KMS-11 (cell line): ENCODE measurements at regions not wholly inside any gene's neighbourhood (a gene's known extent, or its start where the extent isn't known, plus 50 kb on each side); places are given as distances from the start of the nearest gene placed in this dataset.
"Not testable (repeated sequence)": the region's sequence is repeated elsewhere in the genome, so short reads cannot be mapped to it uniquely, and the experiment has no call there.

Experiments
- H2AFZ ChIP-seq: fragments of 200-600 bp; sonication (generic); 2 replicates; pipeline ENCODE4 v1.6.1; 2016; ENCODE audit warnings: antibody characterized with exemption, mixed run types, low read depth
- H3K27ac ChIP-seq: fragments of 200-600 bp; sonication (generic); 2 replicates; pipeline ENCODE4 v1.6.1; 2016; ENCODE audit warnings: mild to moderate bottlenecking, mixed run types
- H3K27me3 ChIP-seq: fragments of 200-600 bp; sonication (generic); 2 replicates; pipeline ENCODE4 v1.6.1; 2017; ENCODE audit warnings: mild to moderate bottlenecking, low read depth, mixed run types, moderate library complexity; ENCODE audit not compliant: insufficient read depth
- H3K36me3 ChIP-seq: fragments of 200-600 bp; sonication (generic); 2 replicates; pipeline ENCODE4 v1.6.1; 2017; ENCODE audit warnings: mild to moderate bottlenecking, mixed run types; ENCODE audit not compliant: insufficient read depth
- H3K4me1 ChIP-seq: fragments of 200-600 bp; sonication (generic); 2 replicates; pipeline ENCODE4 v1.6.1; 2016; ENCODE audit warnings: mild to moderate bottlenecking, low read depth, mixed run types; ENCODE audit not compliant: poor library complexity, severe bottlenecking
- H3K4me2 ChIP-seq: fragments of 200-600 bp; sonication (generic); 2 replicates; pipeline ENCODE4 v1.7.0; 2016; ENCODE audit warnings: mild to moderate bottlenecking, mixed run types
- H3K4me3 ChIP-seq: fragments of 200-600 bp; sonication (generic); IDR thresholded peaks from 2 replicates; pipeline ENCODE4 v1.6.1; 2017; ENCODE audit warnings: low read depth, low read length, mixed read lengths; ENCODE audit not compliant: insufficient read depth
- H3K79me2 ChIP-seq: fragments of 200-600 bp; sonication (generic); 2 replicates; pipeline ENCODE4 v1.6.1; 2016; ENCODE audit warnings: low read depth, mixed run types; ENCODE audit not compliant: insufficient read depth
- H3K9ac ChIP-seq: fragments of 200-600 bp; sonication (generic); 2 replicates; pipeline ENCODE4 v1.6.1; 2016; ENCODE audit warnings: mild to moderate bottlenecking, mixed run types
- H4K20me1 ChIP-seq: fragments of 200-600 bp; sonication (generic); 2 replicates; pipeline ENCODE4 v1.6.1; 2016; ENCODE audit warnings: mild to moderate bottlenecking, mixed run types; ENCODE audit not compliant: insufficient read depth
- TF ChIP-seq, protein P1 (sequence below): fragments of 200-600 bp; sonication (generic); conservative IDR thresholded peaks from 2 replicates; pipeline ENCODE4 v1.6.1; 2017; ENCODE audit warnings: low read depth, mild to moderate bottlenecking, antibody characterized with exemption, low read length, moderate library complexity, mixed read lengths

DNA sequence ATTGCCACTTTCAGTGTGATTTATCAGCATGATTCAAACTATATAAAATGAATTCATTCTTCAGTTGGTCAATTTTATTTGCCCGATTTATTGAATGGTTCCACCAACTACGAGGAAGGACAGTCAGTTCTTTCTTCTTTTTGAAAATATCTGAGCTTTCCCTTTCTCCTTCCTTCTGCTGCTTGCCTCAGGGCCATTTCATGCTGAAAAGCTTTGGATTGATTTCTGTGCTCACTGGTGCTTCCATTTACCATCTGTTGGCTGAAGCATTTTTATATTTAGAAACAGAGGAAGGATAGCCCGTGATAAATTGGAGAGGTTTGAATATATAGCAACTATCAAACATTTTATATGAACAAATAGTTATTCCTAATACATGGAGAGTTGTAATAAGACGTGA lies 68.9 kb upstream of the ADAMTS5 start:
- no peak overlapping the region for H3K4me2 ChIP-seq
- no peak overlapping the region for H2AFZ ChIP-seq
- no peaks in the 10 kb centered on the region for H3K27me3 ChIP-seq
- TF ChIP-seq, protein P1, sequence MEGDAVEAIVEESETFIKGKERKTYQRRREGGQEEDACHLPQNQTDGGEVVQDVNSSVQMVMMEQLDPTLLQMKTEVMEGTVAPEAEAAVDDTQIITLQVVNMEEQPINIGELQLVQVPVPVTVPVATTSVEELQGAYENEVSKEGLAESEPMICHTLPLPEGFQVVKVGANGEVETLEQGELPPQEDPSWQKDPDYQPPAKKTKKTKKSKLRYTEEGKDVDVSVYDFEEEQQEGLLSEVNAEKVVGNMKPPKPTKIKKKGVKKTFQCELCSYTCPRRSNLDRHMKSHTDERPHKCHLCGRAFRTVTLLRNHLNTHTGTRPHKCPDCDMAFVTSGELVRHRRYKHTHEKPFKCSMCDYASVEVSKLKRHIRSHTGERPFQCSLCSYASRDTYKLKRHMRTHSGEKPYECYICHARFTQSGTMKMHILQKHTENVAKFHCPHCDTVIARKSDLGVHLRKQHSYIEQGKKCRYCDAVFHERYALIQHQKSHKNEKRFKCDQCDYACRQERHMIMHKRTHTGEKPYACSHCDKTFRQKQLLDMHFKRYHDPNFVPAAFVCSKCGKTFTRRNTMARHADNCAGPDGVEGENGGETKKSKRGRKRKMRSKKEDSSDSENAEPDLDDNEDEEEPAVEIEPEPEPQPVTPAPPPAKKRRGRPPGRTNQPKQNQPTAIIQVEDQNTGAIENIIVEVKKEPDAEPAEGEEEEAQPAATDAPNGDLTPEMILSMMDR = no peak
- no peaks in the 10 kb centered on the region for H3K4me1 ChIP-seq
- H3K36me3 ChIP-seq = no peaks in the 10 kb centered on the region
- H3K4me3 ChIP-seq = no peak overlapping the region
- H3K27ac ChIP-seq = no peak overlapping the region
- H3K79me2 ChIP-seq = no peaks in the 10 kb centered on the region
- H4K20me1 ChIP-seq = no peaks in the 10 kb centered on the region
- H3K9ac ChIP-seq = no peak overlapping the region

DNA sequence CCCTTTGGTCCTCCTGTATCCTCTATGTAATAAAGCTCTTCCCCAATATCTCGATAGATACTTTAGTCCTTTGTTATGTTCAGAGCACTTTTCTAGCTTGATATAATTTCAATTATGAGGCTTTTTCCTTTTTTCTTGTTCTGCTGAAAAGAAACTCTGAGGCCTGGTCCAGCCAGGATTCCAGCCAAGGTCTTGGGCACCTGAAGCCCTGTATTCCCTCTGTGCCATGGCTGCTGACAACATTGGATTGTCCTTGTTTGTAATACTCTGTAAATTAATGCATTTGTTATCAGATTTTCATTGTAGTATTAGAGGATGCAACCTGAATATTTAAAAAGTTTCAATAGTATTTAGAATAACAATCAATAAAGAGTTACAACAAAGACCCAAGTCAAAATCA lies 67.9 kb upstream of the ADAMTS5 start:
- H3K9ac ChIP-seq = no peak overlapping the region
- H3K4me2 ChIP-seq = no peak overlapping the region
- no peak overlapping the region for H3K27ac ChIP-seq
- no peaks in the 10 kb centered on the region for H3K4me1 ChIP-seq
- no peaks in the 10 kb centered on the region for H3K36me3 ChIP-seq
- H4K20me1 ChIP-seq = no peaks in the 10 kb centered on the region
- no peaks in the 10 kb centered on the region for H3K27me3 ChIP-seq
- TF ChIP-seq, protein P1 = no peak
- H2AFZ ChIP-seq = no peak overlapping the region
- no peaks in the 10 kb centered on the region for H3K79me2 ChIP-seq
- no peak overlapping the region for H3K4me3 ChIP-seq

DNA sequence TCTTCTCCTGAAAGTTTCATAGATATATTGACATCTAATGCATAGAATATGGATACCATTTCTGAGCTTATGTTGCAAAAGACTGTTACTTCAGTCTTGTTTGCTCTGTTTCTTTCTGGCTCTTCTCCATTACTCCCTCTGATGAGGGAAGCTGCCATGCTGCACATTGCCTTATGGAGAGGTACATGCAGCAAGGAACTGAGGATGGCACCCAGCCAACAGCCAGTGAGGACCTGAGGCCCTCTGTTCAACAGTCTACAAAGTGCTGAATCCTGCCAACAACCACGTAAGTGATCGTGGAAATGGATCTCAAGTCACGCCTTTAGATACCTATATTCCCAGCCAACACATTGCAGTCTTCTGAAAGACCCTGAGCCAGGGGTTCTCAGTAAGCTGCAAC lies 66.6 kb upstream of the ADAMTS5 start:
- Histone ChIP-seq H4K20me1 (no peaks in the 10 kb centered on the region), H3K27ac (no peak overlapping the region), H3K9ac (no peak overlapping the region), H3K79me2 (no peaks in the 10 kb centered on the region), H3K36me3 (no peaks in the 10 kb centered on the region), H3K4me1 (no peaks in the 10 kb centered on the region), H3K27me3 (no peaks in the 10 kb centered on the region), H2AFZ (no peak overlapping the region), H3K4me2 (no peak overlapping the region), H3K4me3 (no peak overlapping the region)
- TF ChIP-seq, protein P1 = no peak

DNA sequence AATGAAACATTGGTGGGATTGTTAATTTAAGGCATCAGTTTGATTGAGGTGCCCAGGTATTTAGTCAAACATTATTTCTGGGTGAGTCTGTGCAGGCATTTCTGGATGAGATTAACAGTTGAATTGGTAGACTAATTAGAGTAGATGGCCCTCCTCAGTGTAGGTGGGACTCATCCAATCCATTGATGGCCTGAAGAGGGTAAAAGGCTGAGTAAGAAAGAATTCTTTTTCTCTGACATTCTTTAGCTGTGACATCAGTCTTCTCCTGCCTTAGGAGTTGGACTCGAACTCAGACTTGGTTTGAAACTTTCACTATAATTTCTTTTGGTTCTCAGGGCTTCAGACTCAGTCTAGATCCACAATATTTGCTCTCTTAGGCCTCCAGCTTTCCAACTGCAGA lies 59.6 kb upstream of the ADAMTS5 start:
- Histone ChIP-seq H3K4me1 (no peaks in the 10 kb centered on the region), H3K4me3 (no peak overlapping the region), H3K27me3 (no peaks in the 10 kb centered on the region), H3K9ac (no peak overlapping the region), H3K79me2 (no peaks in the 10 kb centered on the region), H3K36me3 (no peaks in the 10 kb centered on the region), H3K4me2 (no peak overlapping the region), H4K20me1 (no peaks in the 10 kb centered on the region), H3K27ac (no peak overlapping the region), H2AFZ (no peak overlapping the region)
- TF ChIP-seq, protein P1 = no peak

DNA sequence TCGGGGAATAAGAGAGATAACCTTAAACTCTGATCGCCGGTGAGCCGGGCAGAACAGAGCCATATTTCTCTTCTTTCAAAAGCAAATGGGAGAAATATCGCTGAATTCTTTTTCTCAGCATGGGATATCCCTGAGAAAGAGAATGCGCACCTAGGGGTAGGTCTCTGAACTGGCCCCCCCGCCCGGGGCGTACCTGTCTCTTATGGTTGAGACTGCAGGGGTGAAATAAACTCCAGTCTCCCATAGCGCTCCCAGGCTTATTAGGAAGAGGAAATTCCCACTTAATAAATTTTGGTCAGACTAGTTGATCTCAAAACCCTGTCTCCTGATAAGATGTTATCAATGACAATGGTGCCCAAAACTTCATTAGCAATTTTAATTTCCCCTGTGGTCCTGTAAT lies 58.8 kb upstream of the ADAMTS5 start:
- not testable (repeated sequence) for H3K27ac ChIP-seq, H2AFZ ChIP-seq, H3K4me1 ChIP-seq, H3K9ac ChIP-seq, H3K36me3 ChIP-seq, H4K20me1 ChIP-seq, H3K79me2 ChIP-seq, H3K4me2 ChIP-seq, H3K4me3 ChIP-seq, H3K27me3 ChIP-seq
